ENCODE measurements at regions not wholly inside any gene's neighbourhood (a gene's known extent, or its start where the extent isn't known, plus 50 kb on each side); places are given as distances from the start of the nearest gene placed in this dataset.

GRCh38 chr7:85734823-85735222 lies 548.0 kb upstream of the SEMA3D start:
- H3K27me3 ChIP-seq (ENCODE audit: control insufficient read depth in 4 of 4, insufficient read depth in 4 of 4, low read length in 3 of 4), result no peaks in the 10 kb centered on the region
- peaks cover 0 to 3% (median 1%) of the 10 kb centered on the region in 4 donors for H3K9me3 ChIP-seq (ENCODE audit: control insufficient read depth in 4 of 4, low read length in 3 of 4)
- TF ChIP-seq FOXA2 (IDR thresholded peaks at IDR 0.05), result no peak
- no peak for TF ChIP-seq ZBTB33 (IDR thresholded peaks at IDR 0.05)
- TF ChIP-seq TAF1 (conservative IDR thresholded peaks at IDR 0.05), result no peak
- no peak for TF ChIP-seq JUND (IDR thresholded peaks at IDR 0.05)
- no peak for TF ChIP-seq HNF4G (IDR thresholded peaks at IDR 0.05)
- TF ChIP-seq NR2F2 (IDR thresholded peaks at IDR 0.05), result no peak
- TF ChIP-seq EGR1 (IDR thresholded peaks at IDR 0.05; ENCODE audit: low read depth in 2 of 2), result no peak
- TF ChIP-seq GABPA (IDR thresholded peaks at IDR 0.05 in 1 of 2, conservative IDR thresholded peaks at IDR 0.05 in 1 of 2), result no peak
- TF ChIP-seq RXRA (IDR thresholded peaks at IDR 0.05), result no peak
- no peak for TF ChIP-seq FOXA1 (IDR thresholded peaks at IDR 0.05)
- no peak for TF ChIP-seq CTCF (IDR thresholded peaks at IDR 0.05; ENCODE audit: low read depth, low read length, missing input control)
- no peak for TF ChIP-seq ATF3 (IDR thresholded peaks at IDR 0.05)
- TF ChIP-seq REST (IDR thresholded peaks at IDR 0.05), result no peak
- no peak for TF ChIP-seq HNF4A (conservative IDR thresholded peaks at IDR 0.05)
- TF ChIP-seq YY1 (IDR thresholded peaks at IDR 0.05), result no peak
- TF ChIP-seq SP1 (IDR thresholded peaks at IDR 0.05), result no peak
- TF ChIP-seq MAX (IDR thresholded peaks at IDR 0.05), result no peak
- DNase-seq (ENCODE audit: low spot score), result no peak
- no peak overlapping the region for H3K9ac ChIP-seq (ENCODE audit: low read depth in 1 of 2, low read length in 2 of 2)
- no peaks in the 10 kb centered on the region for H3K36me3 ChIP-seq (ENCODE audit: control insufficient read depth in 4 of 4, insufficient read depth in 3 of 4, low read depth in 1 of 4, low read length in 3 of 4)
- H3K4me1 ChIP-seq (ENCODE audit: control insufficient read depth in 4 of 4, insufficient read depth in 4 of 4, low read length in 3 of 4), result no peaks in the 10 kb centered on the region
- no peak overlapping the region for H3K27ac ChIP-seq (ENCODE audit: low read depth in 1 of 2, low read length in 2 of 2)
- WGBS, result 61% methylated on average over 1 of the region's 1 CpG
- H3K4me3 ChIP-seq (ENCODE audit: low read depth in 1 of 3, low read length in 3 of 3), result no peak overlapping the region

Measured in liver (tissue), 8 donors.